BE2C (cell line): ENCODE measurements at regions not wholly inside any gene's neighbourhood (a gene's known extent, or its start where the extent isn't known, plus 50 kb on each side); places are given as distances from the start of the nearest gene placed in this dataset.

Experiments
- DNase-seq: peaks from one replicate; pipeline ENCODE4 v3.0.0-alpha.2; 2020
- H3K27me3 ChIP-seq: fragments of 250-450 bp; sonication (Bioruptor Pico); 2 replicates; pipeline ENCODE4 v1.5.1; 2020; ENCODE audit warnings: mild to moderate bottlenecking
- H3K36me3 ChIP-seq: fragments of 250-450 bp; sonication (Bioruptor Pico); 2 replicates; pipeline ENCODE4 v1.5.1; 2020; ENCODE audit warnings: mild to moderate bottlenecking
- H3K4me1 ChIP-seq: fragments of 250-450 bp; sonication (Bioruptor Pico); 2 replicates; pipeline ENCODE4 v1.5.1; 2020
- H3K4me3 ChIP-seq: 2 replicates; pipeline ENCODE4 v1.5.1; 2011; ENCODE audit warnings: low read depth, low read length
- H3K9me3 ChIP-seq: fragments of 250-450 bp; sonication (Bioruptor Pico); 2 replicates; pipeline ENCODE4 v1.5.1; 2020
- TF ChIP-seq, protein P1 (sequence below): IDR thresholded peaks from 2 replicates; pipeline ENCODE4 v1.5.1; 2012; ENCODE audit warnings: mild to moderate bottlenecking, low read depth, low read length

DNA sequence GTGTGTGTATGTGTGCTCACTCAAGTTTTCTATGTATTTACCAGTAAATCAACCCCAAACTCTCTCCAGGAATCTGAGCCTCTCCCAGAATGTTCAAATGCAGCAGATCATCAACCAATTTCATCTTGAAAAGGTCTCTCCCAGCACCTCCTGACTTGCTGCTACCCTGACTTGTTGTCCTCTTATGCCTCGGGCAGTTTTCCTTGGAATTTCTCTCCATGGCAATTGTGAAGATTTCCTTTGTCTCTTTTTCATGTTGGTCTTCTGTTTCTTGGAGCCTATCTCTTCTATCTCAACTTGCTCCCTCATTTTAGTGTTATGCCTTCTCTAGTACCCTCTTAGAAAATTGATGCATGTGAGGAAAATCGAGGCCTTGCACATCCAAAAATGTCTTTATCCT, 303.6 kb upstream of the KIF2A start:
- Histone ChIP-seq H3K4me1 (no peaks in the 10 kb centered on the region), H3K27me3 (peaks cover 4% of the 10 kb centered on the region; the same call in 1 of the 2 replicates), H3K4me3 (no peak overlapping the region), H3K9me3 (no peaks in the 10 kb centered on the region), H3K36me3 (no peaks in the 10 kb centered on the region)
- DNase-seq, result no peak
- TF ChIP-seq, protein P1, sequence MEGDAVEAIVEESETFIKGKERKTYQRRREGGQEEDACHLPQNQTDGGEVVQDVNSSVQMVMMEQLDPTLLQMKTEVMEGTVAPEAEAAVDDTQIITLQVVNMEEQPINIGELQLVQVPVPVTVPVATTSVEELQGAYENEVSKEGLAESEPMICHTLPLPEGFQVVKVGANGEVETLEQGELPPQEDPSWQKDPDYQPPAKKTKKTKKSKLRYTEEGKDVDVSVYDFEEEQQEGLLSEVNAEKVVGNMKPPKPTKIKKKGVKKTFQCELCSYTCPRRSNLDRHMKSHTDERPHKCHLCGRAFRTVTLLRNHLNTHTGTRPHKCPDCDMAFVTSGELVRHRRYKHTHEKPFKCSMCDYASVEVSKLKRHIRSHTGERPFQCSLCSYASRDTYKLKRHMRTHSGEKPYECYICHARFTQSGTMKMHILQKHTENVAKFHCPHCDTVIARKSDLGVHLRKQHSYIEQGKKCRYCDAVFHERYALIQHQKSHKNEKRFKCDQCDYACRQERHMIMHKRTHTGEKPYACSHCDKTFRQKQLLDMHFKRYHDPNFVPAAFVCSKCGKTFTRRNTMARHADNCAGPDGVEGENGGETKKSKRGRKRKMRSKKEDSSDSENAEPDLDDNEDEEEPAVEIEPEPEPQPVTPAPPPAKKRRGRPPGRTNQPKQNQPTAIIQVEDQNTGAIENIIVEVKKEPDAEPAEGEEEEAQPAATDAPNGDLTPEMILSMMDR, result no peak

- TF ChIP-seq, protein P1, result no peak
- Histone ChIP-seq H3K27me3 (peaks cover 8% of the 10 kb centered on the region), H3K4me1 (no peaks in the 10 kb centered on the region), H3K36me3 (no peaks in the 10 kb centered on the region), H3K9me3 (no peaks in the 10 kb centered on the region), H3K4me3 (no peak overlapping the region)
- no peak for DNase-seq
Measured at GRCh38 chr5:62005551-62005950, 300.5 kb upstream of the KIF2A start.

- no peak for DNase-seq
- TF ChIP-seq, protein P1, result no peak
- peaks cover 5% of the 10 kb centered on the region for H3K27me3 ChIP-seq
Measured at GRCh38 chr5:62007457-62007856, 298.5 kb upstream of the KIF2A start.

GRCh38 chr5:62011089-62011664, 294.8 kb upstream of the KIF2A start:
- Histone ChIP-seq H3K4me3 (no peak overlapping the region), H3K27me3 (peaks cover 8% of the 10 kb centered on the region), H3K4me1 (no peaks in the 10 kb centered on the region), H3K9me3 (no peaks in the 10 kb centered on the region), H3K36me3 (no peaks in the 10 kb centered on the region)
- no peak for DNase-seq
- TF ChIP-seq, protein P1, result no peak

More at GRCh38 chr5:62007457-62007856, 298.5 kb upstream of the KIF2A start:
- H3K4me1 ChIP-seq, result no peaks in the 10 kb centered on the region
- no peak overlapping the region for H3K4me3 ChIP-seq
- no peaks in the 10 kb centered on the region for H3K9me3 ChIP-seq
- H3K36me3 ChIP-seq, result no peaks in the 10 kb centered on the region

DNA sequence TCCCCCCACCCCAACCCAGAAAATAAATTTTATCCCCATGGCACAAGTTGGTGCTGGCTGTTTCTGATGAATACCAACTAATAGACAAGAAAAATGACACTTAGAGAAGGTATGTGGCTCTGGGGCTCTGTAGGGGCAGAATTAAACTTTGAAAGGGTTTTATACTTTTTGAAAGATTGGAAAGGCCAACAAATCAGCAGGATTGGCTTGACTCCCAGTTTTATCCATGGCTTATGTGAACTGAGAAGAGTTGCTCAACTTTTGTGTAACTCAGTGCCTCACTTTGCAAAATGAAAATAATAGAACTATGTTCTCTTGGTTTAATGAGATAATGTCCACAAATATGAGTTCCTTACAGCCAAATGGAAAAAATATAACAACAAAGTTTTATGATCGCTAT, 288.9 kb upstream of the KIF2A start:
- H3K36me3 ChIP-seq, result no peaks in the 10 kb centered on the region
- DNase-seq, result no peak
- H3K27me3 ChIP-seq, result peaks cover 3% of the 10 kb centered on the region; the same call in 1 of the 2 replicates
- TF ChIP-seq, protein P1, result no peak
- H3K9me3 ChIP-seq, result no peaks in the 10 kb centered on the region
- H3K4me3 ChIP-seq, result no peak overlapping the region
- H3K4me1 ChIP-seq, result no peaks in the 10 kb centered on the region

DNA sequence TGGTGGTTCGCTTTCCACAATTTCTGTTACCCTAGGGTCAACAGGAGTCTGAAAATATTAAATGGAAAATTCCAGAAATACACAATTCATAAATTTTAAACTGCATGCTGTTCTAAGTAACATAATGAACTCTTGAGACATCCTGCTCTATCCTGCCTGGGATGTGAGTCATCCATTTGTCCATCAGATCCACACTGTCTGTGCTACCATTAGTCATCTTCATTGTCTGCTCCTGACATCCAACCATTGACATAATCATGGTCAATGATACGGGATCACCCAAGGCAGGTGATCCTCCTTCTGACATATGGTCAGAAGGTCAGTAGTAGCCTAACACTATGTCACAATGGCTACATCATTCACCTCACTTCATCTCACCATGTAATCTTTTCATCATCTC, 276.7 kb upstream of the KIF2A start:
- no peaks in the 10 kb centered on the region for H3K9me3 ChIP-seq
- H3K36me3 ChIP-seq, result no peaks in the 10 kb centered on the region
- TF ChIP-seq, protein P1, result no peak
- no peak for DNase-seq
- no peak overlapping the region for H3K4me3 ChIP-seq
- no peaks in the 10 kb centered on the region for H3K4me1 ChIP-seq
- H3K27me3 ChIP-seq, result no peaks in the 10 kb centered on the region
